AG09309 (cell line): ENCODE measurements at regions not wholly inside any gene's neighbourhood (a gene's known extent, or its start where the extent isn't known, plus 50 kb on each side); places are given as distances from the start of the nearest gene placed in this dataset.
A peak's percentile ranks its signal among the peaks of the same experiment; 100 is the strongest.

ENCODE experiments used
- DNase-seq: peaks from one replicate; pipeline ENCODE4 v3.0.0-alpha.2; 2010; ENCODE audit warnings: low read depth
- H3K4me3 ChIP-seq: 2 replicates; pipeline ENCODE4 v1.5.1; 2011; ENCODE audit warnings: mild to moderate bottlenecking, low read depth, low read length, moderate library complexity; ENCODE audit not compliant: control insufficient read depth
- TF ChIP-seq, protein P1 (sequence below): IDR thresholded peaks from 2 replicates; pipeline ENCODE4 v1.5.1; 2011; ENCODE audit warnings: mild to moderate bottlenecking, low read depth, low read length, inconsistent platforms; ENCODE audit not compliant: insufficient read depth, control insufficient read depth; ENCODE audit errors: missing control alignments

DNA sequence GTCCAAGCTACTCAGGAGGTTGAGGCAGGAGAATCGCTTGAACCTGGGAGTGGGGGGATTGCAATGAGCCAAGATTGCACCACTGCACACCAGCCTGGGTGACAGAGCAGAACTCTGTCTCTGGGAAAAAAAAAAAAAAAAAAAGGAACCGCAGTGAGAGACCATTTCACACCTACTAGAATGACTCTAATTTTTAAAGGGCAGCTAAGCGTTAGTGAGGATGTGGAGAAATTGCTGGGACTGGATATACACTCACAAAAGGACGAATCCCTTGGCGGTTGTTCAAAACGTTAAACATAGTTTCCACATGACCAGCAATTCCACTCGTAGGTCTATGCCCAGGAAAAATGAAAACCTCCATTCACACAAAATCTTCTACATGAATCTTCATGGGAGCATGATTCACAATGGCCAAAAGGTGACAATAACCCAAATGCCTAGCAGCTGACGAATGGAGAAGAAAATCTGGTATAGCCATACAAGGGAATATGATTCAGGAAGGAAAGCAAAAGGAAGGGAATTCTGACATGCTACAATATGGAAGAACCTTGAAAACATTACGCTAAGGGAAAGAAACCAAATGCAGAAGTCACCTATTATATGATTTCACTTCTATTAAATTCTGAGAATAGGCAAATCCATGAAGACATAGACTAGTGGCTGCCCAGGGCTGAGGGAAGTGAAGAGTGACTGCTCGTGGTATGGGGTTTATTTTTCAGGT lies 127.0 kb downstream of the CHSY1 start:
- DNase-seq = peak; percentile 94
- TF ChIP-seq, protein P1, sequence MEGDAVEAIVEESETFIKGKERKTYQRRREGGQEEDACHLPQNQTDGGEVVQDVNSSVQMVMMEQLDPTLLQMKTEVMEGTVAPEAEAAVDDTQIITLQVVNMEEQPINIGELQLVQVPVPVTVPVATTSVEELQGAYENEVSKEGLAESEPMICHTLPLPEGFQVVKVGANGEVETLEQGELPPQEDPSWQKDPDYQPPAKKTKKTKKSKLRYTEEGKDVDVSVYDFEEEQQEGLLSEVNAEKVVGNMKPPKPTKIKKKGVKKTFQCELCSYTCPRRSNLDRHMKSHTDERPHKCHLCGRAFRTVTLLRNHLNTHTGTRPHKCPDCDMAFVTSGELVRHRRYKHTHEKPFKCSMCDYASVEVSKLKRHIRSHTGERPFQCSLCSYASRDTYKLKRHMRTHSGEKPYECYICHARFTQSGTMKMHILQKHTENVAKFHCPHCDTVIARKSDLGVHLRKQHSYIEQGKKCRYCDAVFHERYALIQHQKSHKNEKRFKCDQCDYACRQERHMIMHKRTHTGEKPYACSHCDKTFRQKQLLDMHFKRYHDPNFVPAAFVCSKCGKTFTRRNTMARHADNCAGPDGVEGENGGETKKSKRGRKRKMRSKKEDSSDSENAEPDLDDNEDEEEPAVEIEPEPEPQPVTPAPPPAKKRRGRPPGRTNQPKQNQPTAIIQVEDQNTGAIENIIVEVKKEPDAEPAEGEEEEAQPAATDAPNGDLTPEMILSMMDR = no peak
- H3K4me3 ChIP-seq = no peak overlapping the region

DNA sequence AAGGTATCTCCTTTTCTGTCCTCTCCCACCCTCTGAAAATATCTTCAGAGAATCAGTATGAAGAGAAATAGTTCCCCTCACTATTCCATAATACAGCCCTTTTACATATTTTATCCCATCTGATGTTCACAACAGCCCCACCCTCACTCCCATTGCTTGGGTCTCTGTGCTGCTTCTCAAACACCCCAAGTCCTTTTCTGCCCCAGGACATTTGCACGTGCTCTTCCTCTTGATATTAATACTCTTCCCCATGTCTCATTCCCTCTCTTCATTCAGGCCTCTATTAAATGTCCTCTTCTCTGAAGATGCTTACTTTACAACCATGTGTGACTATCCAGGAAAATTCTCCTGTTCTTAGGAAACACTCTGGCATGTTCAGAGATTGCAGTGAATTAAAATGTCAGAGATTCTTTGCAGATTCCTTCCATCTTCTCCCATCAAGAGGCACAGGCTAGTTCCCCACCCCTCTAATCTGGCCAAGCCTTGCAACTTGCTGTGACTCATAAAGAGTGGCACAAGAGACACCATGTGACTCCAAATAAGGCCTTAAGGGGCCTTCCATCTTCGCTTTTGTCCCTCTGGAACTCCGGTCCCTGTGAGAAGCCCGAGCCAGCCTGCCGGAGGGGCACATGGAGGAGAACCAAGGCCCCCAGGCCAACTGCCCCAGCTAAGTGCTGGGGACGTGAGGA lies 128.5 kb downstream of the CHSY1 start:
- TF ChIP-seq, protein P1 = no peak
- H3K4me3 ChIP-seq = no peak overlapping the region
- DNase-seq = peak; percentile 51

DNA sequence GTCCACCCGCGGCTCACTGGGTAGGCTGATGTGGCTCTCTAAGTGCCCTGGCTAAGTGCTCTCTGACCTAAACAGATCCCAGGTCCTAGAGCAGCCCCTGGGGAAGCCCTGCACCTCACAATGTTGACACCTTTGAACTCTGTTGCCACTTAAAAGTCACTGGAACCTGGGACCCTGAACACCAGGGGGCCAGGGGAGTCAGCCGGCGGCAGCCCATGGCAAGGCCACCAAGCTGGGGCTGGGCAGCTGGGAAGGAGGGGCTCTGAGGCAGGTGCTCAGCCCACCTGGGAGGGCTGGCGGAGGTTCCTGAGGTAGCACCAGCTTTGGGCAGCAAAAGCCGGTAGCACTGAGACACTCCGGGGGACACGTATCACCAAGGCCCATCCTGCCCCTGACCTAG lies 129.0 kb downstream of the CHSY1 start:
- no peak for DNase-seq
- H3K4me3 ChIP-seq = no peak overlapping the region
- TF ChIP-seq, protein P1 = no peak

DNA sequence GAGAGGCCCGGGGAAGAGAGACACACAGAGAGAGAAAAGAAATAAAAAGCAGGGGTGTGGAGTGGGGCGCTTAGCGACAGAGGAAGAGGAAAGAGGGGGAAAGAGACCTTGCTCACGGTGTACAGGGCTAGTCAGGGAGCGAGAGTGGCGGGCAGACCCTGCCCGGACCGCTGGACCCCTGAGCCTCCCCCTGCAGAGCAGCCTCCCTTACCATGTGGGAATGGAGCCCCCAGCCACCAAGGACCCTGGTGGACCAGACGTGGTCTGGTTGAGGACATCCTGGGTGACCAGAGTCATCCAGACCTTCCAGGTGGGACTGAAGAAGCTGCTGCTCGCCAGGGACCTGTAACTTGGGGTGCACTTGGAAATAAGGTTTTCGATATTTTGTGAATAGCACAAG lies 129.6 kb downstream of the CHSY1 start:
- DNase-seq = no peak
- TF ChIP-seq, protein P1 = no peak
- H3K4me3 ChIP-seq = no peak overlapping the region

DNA sequence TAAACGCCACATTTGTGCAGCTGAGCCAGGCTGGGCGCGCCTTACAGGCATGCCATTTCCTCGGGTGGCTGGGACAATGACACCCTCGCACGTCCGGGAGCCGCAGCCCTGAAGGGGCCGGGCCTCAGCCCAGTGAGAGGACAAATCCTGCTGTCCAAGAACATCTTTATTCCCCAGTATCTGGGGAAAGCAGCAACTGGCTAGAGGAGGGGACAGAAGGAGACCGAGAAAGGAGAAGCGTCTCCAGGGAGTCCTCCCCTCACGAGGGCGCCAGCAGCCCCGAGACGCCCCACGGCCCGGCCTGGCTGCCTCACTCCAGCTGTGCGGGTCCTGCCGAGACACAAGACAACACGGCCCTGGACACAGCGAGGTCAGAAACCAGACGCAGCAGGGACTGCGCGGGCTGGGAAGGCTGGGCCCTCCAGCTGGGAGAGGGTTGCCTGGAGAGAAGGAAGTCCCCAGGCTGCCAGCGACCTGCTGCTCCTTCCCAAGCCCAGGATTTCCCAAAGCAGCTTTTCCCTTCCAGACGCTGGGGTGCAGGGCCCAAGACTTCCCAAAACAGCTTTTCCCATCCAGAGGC lies 130.2 kb downstream of the CHSY1 start:
- TF ChIP-seq, protein P1 = peak; percentile 61
- DNase-seq = no peak
- peak overlapping the region; percentile 25 for H3K4me3 ChIP-seq

DNA sequence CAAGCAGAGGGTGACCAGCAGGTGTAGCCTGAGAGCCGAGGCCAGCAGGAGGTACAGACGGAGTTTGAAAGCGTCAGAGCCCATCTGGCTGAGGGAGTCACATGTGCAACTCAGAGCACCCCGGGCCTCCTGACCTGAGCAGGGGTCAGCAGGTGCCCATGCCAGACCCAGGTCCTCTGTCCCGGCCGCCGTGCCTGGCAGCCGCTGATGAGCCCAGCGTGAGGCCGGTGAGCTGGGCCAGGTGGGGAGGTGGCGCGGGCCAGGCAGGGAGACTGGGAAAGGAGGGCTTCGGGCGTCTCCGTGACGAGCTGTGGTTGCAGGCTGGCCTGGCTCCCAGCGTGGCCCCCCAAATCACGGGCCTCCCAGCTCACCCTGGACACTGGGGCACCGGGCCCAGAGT lies 130.9 kb downstream of the CHSY1 start:
- TF ChIP-seq, protein P1 = no peak
- H3K4me3 ChIP-seq = no peak overlapping the region

More for the DNA sequence above, 130.9 kb downstream of the CHSY1 start:
- DNase-seq = no peak
